ENCODE measurements at regions not wholly inside any gene's neighbourhood (a gene's known extent, or its start where the extent isn't known, plus 50 kb on each side); places are given as distances from the start of the nearest gene placed in this dataset.

GRCh38 chr15:98195796-98196195 is 235.3 kb downstream of the ARRDC4 start:
- no peak for DNase-seq (ENCODE audit: low read depth in 2 of 2)

- no peak for DNase-seq (ENCODE audit: low read depth in 2 of 2)
Measured at GRCh38 chr15:98196371-98196770, 235.9 kb downstream of the ARRDC4 start.

GRCh38 chr15:98202256-98202655 is 241.8 kb downstream of the ARRDC4 start:
- no peak for DNase-seq (ENCODE audit: low read depth in 2 of 2)

DNA sequence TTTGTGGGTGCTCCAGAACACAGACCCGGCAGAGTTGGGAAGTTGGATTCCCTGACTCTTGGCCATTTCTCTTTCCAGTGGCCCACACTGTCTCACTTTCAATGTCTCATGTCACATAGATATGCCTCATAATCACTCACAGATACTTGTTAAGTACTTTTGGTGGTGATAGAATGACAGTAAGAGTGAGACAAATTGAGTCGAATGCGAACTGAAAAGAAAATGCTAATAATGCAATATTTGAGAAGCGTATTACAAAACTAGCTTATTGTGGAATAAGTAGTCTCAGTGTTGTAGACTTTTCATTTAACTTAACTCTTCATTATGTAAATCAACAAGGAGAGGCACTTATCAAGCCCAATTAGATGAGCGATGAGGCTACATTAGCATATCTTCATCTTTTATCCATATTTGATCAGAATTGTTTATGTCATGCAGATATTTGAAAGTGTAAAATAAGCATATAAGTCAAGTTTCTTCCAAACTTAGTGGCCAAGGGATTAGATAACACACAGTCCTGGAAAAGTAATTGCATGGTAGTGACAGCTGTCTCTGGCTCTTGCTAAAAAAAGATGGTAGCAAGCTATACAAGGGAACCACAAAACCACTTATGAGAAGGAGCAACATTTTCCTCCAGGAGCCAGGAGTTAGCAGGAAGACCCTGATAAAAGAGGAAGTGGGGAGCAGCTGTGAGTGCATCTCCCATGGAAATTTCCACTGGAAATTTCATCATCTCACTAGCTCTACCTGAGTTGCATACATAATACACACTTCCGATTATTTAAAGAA is 243.6 kb downstream of the ARRDC4 start:
- DNase-seq (ENCODE audit: low read depth in 2 of 2): no peak

DNA sequence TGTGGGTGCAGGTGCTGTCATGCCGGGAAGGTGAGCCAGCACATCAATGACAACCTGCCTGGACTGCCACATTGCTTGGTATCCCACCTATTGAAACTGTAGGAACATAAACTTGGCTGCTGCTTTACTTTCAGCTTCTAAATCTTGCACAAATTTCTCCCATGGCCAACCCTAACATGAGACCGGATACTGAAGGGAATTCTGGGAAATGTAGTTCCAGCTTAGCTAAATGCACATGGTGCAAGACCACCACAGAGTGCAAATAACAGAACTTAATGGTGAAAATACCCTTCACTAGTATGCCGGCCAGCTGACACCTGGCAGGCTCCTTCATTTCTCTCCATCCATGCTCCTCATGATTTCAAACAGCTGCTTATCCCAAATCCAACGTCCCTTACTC is 247.4 kb downstream of the ARRDC4 start:
- no peak for DNase-seq (ENCODE audit: low read depth in 2 of 2)

- DNase-seq (ENCODE audit: low read depth in 2 of 2): no peak
Measured at GRCh38 chr15:98213346-98213979, 253.0 kb downstream of the ARRDC4 start.

GRCh38 chr15:98216166-98216565 is 255.7 kb downstream of the ARRDC4 start:
- no peak for DNase-seq (ENCODE audit: low read depth in 2 of 2)

- no peak for DNase-seq (ENCODE audit: low read depth in 2 of 2)
Measured at GRCh38 chr15:98217356-98217755, 256.9 kb downstream of the ARRDC4 start.

GRCh38 chr15:98221144-98221543 is 260.6 kb downstream of the ARRDC4 start:
- no peak for DNase-seq (ENCODE audit: low read depth in 2 of 2)

- no peak for DNase-seq (ENCODE audit: low read depth in 2 of 2)
Measured at GRCh38 chr15:98221577-98221976, 261.1 kb downstream of the ARRDC4 start.

- no peak for DNase-seq (ENCODE audit: low read depth in 2 of 2)
Measured at GRCh38 chr15:98226149-98226548, 265.6 kb downstream of the ARRDC4 start.

- DNase-seq (ENCODE audit: low read depth in 2 of 2): no peak
Measured at GRCh38 chr15:98226578-98226977, 266.1 kb downstream of the ARRDC4 start.

GRCh38 chr15:98228846-98229245 is 268.3 kb downstream of the ARRDC4 start:
- DNase-seq (ENCODE audit: low read depth in 2 of 2): no peak

DNA sequence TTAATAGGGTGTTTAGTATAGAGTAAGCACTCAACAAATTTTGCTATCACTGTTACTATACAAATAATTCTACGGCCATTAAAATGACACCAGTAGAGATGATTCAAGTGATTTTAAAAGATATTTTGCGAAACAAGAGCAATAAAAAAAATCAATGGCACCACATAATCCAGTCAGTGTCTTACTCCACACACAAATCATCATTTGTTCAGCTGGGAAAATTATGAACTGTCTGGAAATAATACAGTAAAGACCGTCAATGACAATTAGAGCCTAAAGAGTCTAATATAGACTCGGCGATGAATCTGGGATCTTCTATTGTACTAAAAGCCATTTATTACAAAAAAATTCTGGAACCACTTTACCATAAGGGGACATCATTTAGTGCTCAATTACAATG is 270.5 kb downstream of the ARRDC4 start:
- no peak for DNase-seq (ENCODE audit: low read depth in 2 of 2)

DNA sequence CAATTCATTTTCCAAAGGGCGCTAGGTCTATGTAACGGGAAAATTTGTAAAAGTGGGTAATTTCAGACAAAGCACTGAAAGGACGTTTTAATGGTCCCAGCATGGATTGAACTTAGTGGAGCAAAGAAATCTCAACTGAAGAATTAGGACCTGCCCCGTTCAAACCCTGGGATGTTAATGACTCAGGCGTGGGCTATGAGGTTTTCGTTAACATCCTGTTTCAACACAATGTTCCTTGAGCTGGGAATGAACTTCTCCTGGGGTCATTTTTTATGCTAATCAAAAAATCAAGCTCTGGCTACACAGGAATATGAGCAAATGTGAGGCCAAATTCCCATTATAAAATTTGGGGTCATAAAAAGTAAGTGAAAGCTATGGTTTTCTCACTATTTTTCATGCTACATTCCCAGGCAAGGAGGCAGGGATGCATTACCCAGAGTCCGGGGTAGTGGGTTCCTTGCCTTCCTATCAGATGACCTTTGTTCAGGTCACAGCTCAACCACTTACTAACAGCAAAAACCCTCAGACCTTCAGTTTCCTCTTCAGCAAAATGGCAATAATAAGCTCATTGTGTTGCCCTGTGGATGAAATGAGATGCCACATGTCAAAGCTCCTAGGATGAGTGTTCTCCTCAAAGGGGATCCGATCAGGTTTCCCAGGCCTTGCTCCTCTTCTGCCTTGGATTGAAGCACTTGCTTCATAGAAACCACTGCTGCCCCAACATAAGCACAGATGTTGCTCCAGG is 271.4 kb downstream of the ARRDC4 start:
- DNase-seq (ENCODE audit: low read depth in 2 of 2): no peak

- no peak for DNase-seq (ENCODE audit: low read depth in 2 of 2)
Measured at GRCh38 chr15:98232761-98233160, 272.3 kb downstream of the ARRDC4 start.

DNA sequence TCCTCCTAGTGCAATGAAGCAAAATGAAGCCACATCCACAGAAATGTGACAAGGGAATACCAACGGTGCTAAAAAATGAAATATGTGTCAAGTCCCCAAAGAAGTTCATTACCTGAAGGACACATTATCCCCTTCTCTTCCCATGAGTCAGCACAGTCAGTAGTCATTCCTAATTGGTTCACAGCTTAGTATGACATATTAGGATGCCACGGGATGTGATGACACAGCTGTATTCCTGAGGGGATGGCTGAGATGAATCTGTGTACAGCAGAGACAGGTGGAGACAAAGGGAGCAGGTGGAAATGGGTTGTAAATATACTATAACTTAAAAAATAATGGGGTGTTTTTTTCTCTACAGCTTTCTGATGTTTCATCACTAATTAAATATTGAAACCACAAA is 273.4 kb downstream of the ARRDC4 start:
- DNase-seq (ENCODE audit: low read depth in 2 of 2): no peak

DNA sequence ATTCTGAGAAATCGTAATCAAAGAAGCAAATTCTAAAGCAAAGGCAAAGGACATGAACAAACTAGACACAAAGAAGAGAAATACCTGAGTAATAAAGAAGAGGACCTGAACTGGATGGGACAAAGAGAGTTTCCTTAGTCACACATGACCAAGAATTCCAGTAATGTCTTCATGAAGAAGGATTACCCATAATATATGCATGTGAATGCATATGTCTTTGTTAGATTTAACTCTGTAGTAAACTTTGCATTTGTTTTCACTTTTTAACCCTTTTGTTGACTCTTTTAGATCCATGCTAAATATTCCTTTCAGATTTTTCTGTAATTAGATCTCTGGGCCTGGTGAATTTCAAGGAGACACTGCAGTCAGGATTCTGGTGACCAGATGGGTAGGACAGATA is 279.8 kb downstream of the ARRDC4 start:
- DNase-seq (ENCODE audit: low read depth in 2 of 2): no peak

DNA sequence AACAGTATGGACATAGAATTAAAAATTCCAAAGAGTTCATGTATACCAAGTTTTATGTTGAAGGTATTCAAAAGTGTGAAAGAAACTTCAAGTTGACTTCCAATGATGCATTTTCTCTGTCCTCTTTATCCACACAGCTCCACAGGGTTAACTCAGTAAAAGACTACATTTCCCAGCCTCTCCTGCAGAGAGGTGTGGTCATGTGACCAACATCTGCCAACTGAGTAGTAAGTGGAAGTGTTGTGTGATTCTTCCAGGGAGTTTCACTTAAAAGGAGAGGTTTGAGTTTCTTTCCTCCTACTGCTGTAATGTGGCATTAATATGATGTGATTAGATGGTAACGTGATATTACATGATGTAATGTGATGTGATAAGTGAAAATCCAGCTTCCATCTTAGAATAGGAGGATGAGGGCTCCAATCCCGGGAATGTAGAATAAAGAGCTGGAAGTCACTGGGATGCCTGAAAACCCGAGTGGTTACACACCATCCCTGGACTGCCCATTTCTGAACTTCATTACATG is 280.6 kb downstream of the ARRDC4 start:
- DNase-seq (ENCODE audit: low read depth in 2 of 2): no peak

DNA sequence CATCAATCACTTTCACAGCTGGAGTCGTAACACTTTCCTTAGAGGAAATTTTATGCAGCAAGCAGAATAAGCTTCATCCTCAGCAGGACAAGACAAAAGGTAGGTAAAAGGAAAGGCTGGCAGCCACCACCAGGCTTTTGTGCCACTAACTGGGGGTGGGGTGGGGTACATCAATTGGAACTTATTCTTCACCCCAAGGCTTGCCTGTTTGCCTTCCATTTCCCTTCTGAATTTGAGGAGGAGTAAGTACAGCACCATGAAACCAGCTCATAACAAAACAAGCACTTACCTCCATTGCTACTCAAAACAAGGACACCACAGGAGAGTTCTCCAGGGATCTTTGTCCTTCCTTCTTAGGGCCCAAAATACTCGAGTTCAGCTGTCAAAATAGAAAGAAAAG is 296.8 kb downstream of the ARRDC4 start:
- DNase-seq (ENCODE audit: low read depth in 2 of 2): no peak

GRCh38 chr15:98263787-98264186 is 303.3 kb downstream of the ARRDC4 start:
- no peak for DNase-seq (ENCODE audit: low read depth in 2 of 2)

DNA sequence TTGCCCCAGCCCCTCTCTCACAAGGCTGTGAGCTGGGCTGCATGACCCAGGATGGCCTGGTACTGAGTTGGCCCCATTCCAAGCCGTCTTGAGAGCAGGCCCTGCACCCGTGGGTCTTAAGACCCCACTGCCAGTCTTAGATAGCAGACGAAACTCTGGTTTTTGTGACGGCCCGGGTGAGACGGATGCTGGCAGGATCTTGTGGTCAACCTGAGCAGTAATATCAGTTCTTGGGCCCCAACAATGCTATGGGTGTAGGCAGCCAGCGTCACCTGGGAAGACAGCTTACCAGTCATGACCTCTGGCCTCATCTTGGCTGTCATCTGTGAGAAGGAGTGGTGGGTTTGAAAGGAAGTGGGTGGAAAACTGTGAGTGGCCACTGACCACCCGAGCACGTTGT is 305.8 kb downstream of the ARRDC4 start:
- no peak for DNase-seq (ENCODE audit: low read depth in 2 of 2)

- DNase-seq (ENCODE audit: low read depth in 2 of 2): no peak
Measured at GRCh38 chr15:98268163-98268562, 307.7 kb downstream of the ARRDC4 start.
